ENCODE measurements at regions not wholly inside any gene's neighbourhood (a gene's known extent, or its start where the extent isn't known, plus 50 kb on each side); places are given as distances from the start of the nearest gene placed in this dataset.

DNA sequence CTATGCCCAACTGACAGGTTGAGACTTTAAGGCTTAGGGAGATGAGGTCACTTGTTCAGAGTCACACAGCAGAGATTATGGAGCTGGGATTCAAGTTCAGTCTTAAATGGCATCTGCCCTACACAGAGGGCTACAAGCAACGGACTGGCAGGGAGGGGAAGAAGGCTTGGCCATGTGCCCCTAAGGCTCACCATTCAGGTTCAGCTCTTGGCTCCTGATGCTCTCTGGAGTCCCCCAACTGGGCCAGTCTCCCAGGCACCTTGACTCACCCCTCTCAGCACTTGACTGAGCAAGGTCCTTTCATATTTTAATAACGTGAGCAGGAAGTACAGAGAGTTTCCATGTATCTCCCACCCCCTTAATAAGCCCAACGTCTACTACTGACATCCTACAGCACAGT, 71.4 kb upstream of the MAFB start:
- Histone ChIP-seq H3K27me3 (ENCODE audit: control insufficient read depth in 3 of 3, insufficient read depth in 3 of 3, low read length in 2 of 3) (no peaks in the 10 kb centered on the region), H3K4me1 (ENCODE audit: control insufficient read depth in 5 of 5, insufficient read depth in 5 of 5, low read length in 5 of 5) (no peaks in the 10 kb centered on the region), H3K27ac (ENCODE audit: low read depth in 1 of 2, low read length in 1 of 2) (no peak overlapping the region), H3K36me3 (ENCODE audit: control insufficient read depth in 4 of 4, insufficient read depth in 4 of 4, low read length in 4 of 4) (no peaks in the 10 kb centered on the region), H3K9ac (ENCODE audit: insufficient read depth in 1 of 2, low read length in 2 of 2) (no peak overlapping the region), H3K9me3 (ENCODE audit: control insufficient read depth in 4 of 4, insufficient read depth in 3 of 4, low read length in 3 of 4) (no peaks in the 10 kb centered on the region), H3K4me3 (no peak overlapping the region)
- DNase-seq (no peak), ATAC-seq (ENCODE audit: insufficient read depth, low FRiP score) (no peak)
- TF ChIP-seq, protein P1, sequence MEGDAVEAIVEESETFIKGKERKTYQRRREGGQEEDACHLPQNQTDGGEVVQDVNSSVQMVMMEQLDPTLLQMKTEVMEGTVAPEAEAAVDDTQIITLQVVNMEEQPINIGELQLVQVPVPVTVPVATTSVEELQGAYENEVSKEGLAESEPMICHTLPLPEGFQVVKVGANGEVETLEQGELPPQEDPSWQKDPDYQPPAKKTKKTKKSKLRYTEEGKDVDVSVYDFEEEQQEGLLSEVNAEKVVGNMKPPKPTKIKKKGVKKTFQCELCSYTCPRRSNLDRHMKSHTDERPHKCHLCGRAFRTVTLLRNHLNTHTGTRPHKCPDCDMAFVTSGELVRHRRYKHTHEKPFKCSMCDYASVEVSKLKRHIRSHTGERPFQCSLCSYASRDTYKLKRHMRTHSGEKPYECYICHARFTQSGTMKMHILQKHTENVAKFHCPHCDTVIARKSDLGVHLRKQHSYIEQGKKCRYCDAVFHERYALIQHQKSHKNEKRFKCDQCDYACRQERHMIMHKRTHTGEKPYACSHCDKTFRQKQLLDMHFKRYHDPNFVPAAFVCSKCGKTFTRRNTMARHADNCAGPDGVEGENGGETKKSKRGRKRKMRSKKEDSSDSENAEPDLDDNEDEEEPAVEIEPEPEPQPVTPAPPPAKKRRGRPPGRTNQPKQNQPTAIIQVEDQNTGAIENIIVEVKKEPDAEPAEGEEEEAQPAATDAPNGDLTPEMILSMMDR (IDR thresholded peaks at IDR 0.05; ENCODE audit: control extremely low read depth, extremely low read depth) = no peak
- WGBS, 2 donors = 38 to 49% methylated on average over 3 of the region's 3 CpGs

- no peaks in the 10 kb centered on the region for H3K4me1 ChIP-seq (ENCODE audit: control insufficient read depth in 5 of 5, insufficient read depth in 5 of 5, low read length in 5 of 5)
- H3K36me3 ChIP-seq (ENCODE audit: control insufficient read depth in 4 of 4, insufficient read depth in 4 of 4, low read length in 4 of 4) = no peaks in the 10 kb centered on the region
- no peak overlapping the region for H3K9ac ChIP-seq (ENCODE audit: insufficient read depth in 1 of 2, low read length in 2 of 2)
- 79 to 88% methylated on average over 10 of the region's 10 CpGs for WGBS, 2 donors
- ATAC-seq (ENCODE audit: insufficient read depth, low FRiP score) (no peak), DNase-seq (peak in 2 of 3 donors; percentile 33 to 44)
- H3K27ac ChIP-seq (ENCODE audit: low read depth in 1 of 2, low read length in 1 of 2) = no peak overlapping the region
- H3K4me3 ChIP-seq = no peak overlapping the region
- no peaks in the 10 kb centered on the region for H3K27me3 ChIP-seq (ENCODE audit: control insufficient read depth in 3 of 3, insufficient read depth in 3 of 3, low read length in 2 of 3)
- no peaks in the 10 kb centered on the region for H3K9me3 ChIP-seq (ENCODE audit: control insufficient read depth in 4 of 4, insufficient read depth in 3 of 4, low read length in 3 of 4)
- TF ChIP-seq, protein P1 (IDR thresholded peaks at IDR 0.05; ENCODE audit: control extremely low read depth, extremely low read depth) = no peak
These were observed 74.7 kb upstream of the MAFB start for GRCh38 chr20:40763646-40764295.

- Histone ChIP-seq H3K9me3 (ENCODE audit: control insufficient read depth in 4 of 4, insufficient read depth in 3 of 4, low read length in 3 of 4) (no peaks in the 10 kb centered on the region), H3K4me3 (no peak overlapping the region), H3K27me3 (ENCODE audit: control insufficient read depth in 3 of 3, insufficient read depth in 3 of 3, low read length in 2 of 3) (no peaks in the 10 kb centered on the region), H3K9ac (ENCODE audit: insufficient read depth in 1 of 2, low read length in 2 of 2) (no peak overlapping the region), H3K27ac (ENCODE audit: low read depth in 1 of 2, low read length in 1 of 2) (no peak overlapping the region), H3K4me1 (ENCODE audit: control insufficient read depth in 5 of 5, insufficient read depth in 5 of 5, low read length in 5 of 5) (peaks cover 0 to 10% (median 0%) of the 10 kb centered on the region in 5 donors), H3K36me3 (ENCODE audit: control insufficient read depth in 4 of 4, insufficient read depth in 4 of 4, low read length in 4 of 4) (no peaks in the 10 kb centered on the region)
- 46 to 71% methylated on average over 4 of the region's 4 CpGs for WGBS, 2 donors
- ATAC-seq (ENCODE audit: insufficient read depth, low FRiP score) (no peak), DNase-seq (no peak)
- TF ChIP-seq, protein P1 (IDR thresholded peaks at IDR 0.05; ENCODE audit: control extremely low read depth, extremely low read depth) = no peak
These were observed 76.9 kb upstream of the MAFB start for GRCh38 chr20:40765814-40766480.
